ENCODE measurements at regions not wholly inside any gene's neighbourhood (a gene's known extent, or its start where the extent isn't known, plus 50 kb on each side); places are given as distances from the start of the nearest gene placed in this dataset.

DNA sequence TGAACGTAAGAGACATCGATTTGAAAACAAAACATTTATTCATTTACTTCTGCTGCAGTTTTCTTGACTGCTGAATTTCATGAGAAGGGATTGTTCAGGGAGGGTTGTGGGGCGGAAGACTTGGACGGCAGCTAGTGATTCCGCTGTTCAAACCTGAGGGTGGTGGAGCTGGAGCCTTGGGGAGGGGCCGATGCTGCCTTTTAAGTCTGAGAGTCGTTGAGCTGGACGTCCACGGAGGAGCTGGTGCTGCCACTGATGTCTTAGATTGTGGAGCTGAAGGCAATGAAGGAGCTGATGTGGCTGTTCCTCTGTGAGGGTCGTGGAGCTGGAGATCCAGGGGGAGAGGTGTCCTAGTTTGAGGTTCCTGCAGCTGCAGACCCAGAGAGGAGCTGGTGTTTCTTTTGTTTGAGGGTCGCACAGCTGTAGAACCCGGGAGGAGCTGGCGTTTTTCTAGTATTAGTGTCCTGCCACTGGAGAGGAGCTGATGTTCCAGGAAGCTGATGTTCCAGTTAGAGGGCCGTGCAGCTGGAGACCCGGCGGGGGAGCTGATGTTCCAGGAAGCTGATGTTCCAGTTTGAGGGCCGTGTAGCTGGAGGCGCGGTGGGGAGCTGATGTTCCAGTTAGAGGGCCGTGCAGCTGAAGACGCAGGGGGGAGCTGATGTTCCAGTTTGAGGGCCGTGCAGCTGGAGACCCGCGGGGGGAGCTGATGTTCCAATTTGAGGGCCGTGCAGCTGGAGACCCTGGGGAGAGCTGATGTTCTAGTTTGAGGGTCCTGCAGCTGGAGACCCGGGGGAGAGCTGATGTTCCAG lies 150.9 kb downstream of the RTP5 start:
- Histone ChIP-seq H3K9ac (ENCODE audit: low read length) (no peak overlapping the region), H3K27me3 (ENCODE audit: insufficient read depth, low read length) (peaks cover 42% of the 10 kb centered on the region), H3K36me3 (ENCODE audit: control insufficient read depth in 1 of 2, insufficient read depth in 2 of 2, low read length in 2 of 2) (no peaks in the 10 kb centered on the region), H3K9me2 (ENCODE audit: insufficient read depth) (no peaks in the 10 kb centered on the region), H3K4me2 (ENCODE audit: low read length) (no peak overlapping the region), H4K20me1 (ENCODE audit: insufficient read depth) (no peaks in the 10 kb centered on the region), H3K27ac (ENCODE audit: low read depth, low read length) (no peak overlapping the region), H3K79me2 (ENCODE audit: insufficient read depth, low read length) (no peaks in the 10 kb centered on the region), H3K4me1 (ENCODE audit: control insufficient read depth in 1 of 2, insufficient read depth in 2 of 2, low read length in 2 of 2) (no peaks in the 10 kb centered on the region), H3K4me3 (replicated peaks in 1 of 2; ENCODE audit: low read depth in 1 of 2, low read length in 2 of 2) (no peak overlapping the region), H2AFZ (ENCODE audit: low read depth, low read length, poor library complexity, severe bottlenecking) (no peak overlapping the region), H3K9me3 (ENCODE audit: control insufficient read depth in 1 of 2, insufficient read depth in 1 of 2, low read depth in 1 of 2, low read length in 2 of 2) (no peaks in the 10 kb centered on the region)
- CTCF ChIA-PET: no interaction called here
- POLR2A ChIA-PET: no interaction called here
- TF ChIP-seq RAD21 (IDR thresholded peaks at IDR 0.05; ENCODE audit: low read depth) (peak; percentile 42; the same call in 1 of the 2 replicates), SIN3A (IDR thresholded peaks at IDR 0.05; ENCODE audit: low read depth) (no peak)
- RAD21 ChIA-PET (ENCODE audit: low non-redundant PET in 1 of 2, low total read pairs in 2 of 2, uncharacterized antibody in 2 of 2, unreplicated experiment in 2 of 2): interaction anchor here in 1 of 2 experiments (0.8 kb wide), 1 partner anchor 70 kb away, joined by 3 read pairs; no protein-coding TSS in a partner anchor
- ATAC-seq (peak; percentile 42; the same call in 1 of the 2 replicates), DNase-seq (ENCODE audit: low read depth, low spot score) (no peak)
- BruUV-seq (replicated peaks): no TSS peak
- intact Hi-C loops (cut with micrococcal nuclease): no loop called here

DNA sequence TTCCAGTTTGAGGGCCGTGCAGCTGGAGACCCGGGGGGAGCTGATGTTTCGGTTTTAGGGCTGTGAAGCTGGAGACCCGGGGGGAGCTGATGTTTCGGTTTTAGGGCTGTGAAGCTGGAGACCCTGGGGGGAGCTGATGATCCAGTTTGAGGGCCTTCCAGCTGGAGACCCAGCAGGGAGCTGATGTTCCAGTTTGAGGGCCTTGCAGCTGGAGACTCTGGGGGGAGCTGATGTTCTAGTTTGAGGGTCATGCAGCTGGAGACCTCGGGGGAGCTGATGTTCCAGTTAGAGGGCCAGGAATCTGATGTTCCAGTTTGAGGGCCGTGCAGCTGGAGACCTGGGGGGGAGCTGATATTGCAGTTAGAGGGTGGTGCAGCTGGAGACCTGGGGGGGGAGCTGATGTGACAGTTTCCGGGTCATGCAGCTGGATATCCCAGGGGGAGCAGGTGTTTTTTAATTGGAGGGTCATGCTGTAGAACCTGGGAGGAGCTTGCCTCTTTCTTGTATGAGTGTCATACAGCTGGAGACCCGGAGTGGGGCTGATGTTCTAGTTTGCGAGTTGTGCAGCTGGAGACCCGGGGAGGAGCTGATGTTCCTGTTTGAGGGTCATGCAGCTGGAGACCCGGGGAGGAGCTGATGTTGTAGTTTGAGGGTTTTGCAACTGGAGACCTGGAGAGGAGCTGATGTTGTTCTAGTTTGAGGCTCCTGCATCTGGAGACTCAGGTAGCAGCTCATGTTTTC lies 153.2 kb downstream of the RTP5 start:
- Histone ChIP-seq H3K4me1 (ENCODE audit: control insufficient read depth in 1 of 2, insufficient read depth in 2 of 2, low read length in 2 of 2) (no peaks in the 10 kb centered on the region), H3K4me2 (ENCODE audit: low read length) (no peak overlapping the region)
- ATAC-seq: no peak

More for the DNA sequence above, 153.2 kb downstream of the RTP5 start:
- H3K79me2 ChIP-seq (ENCODE audit: insufficient read depth, low read length): no peaks in the 10 kb centered on the region
- H4K20me1 ChIP-seq (ENCODE audit: insufficient read depth): no peaks in the 10 kb centered on the region
- BruUV-seq (replicated peaks): no TSS peak
- H3K9ac ChIP-seq (ENCODE audit: low read length): no peak overlapping the region
- RAD21 ChIA-PET (ENCODE audit: low non-redundant PET in 1 of 2, low total read pairs in 2 of 2, uncharacterized antibody in 2 of 2, unreplicated experiment in 2 of 2): no interaction called here
- POLR2A ChIA-PET: interaction anchor here (0.6 kb wide), 1 partner anchor 304 kb away, joined by 5 read pairs; no protein-coding TSS in a partner anchor
- H3K4me3 ChIP-seq (replicated peaks in 1 of 2; ENCODE audit: low read depth in 1 of 2, low read length in 2 of 2): no peak overlapping the region
- H3K27me3 ChIP-seq (ENCODE audit: insufficient read depth, low read length): peaks cover 47% of the 10 kb centered on the region
- no peak overlapping the region for H2AFZ ChIP-seq (ENCODE audit: low read depth, low read length, poor library complexity, severe bottlenecking)
- no peaks in the 10 kb centered on the region for H3K9me2 ChIP-seq (ENCODE audit: insufficient read depth)
- DNase-seq (ENCODE audit: low read depth, low spot score): no peak
- no peaks in the 10 kb centered on the region for H3K9me3 ChIP-seq (ENCODE audit: control insufficient read depth in 1 of 2, insufficient read depth in 1 of 2, low read depth in 1 of 2, low read length in 2 of 2)
- no peak overlapping the region for H3K27ac ChIP-seq (ENCODE audit: low read depth, low read length)
- TF ChIP-seq EZH2phosphoT487 (IDR thresholded peaks at IDR 0.05; ENCODE audit: borderline replicate concordance) (no peak), CEBPB (IDR thresholded peaks at IDR 0.05; ENCODE audit: low read depth) (no peak), ZFX (IDR thresholded peaks at IDR 0.05) (no peak), ZBTB33 (IDR thresholded peaks at IDR 0.05; ENCODE audit: extremely low read depth, insufficient replicate concordance, low read length) (no peak), POLR2AphosphoS5 (IDR thresholded peaks at IDR 0.05; ENCODE audit: low read depth, low read length) (no peak), EZH2 (IDR thresholded peaks at IDR 0.05) (no peak), YY1 (IDR thresholded peaks at IDR 0.05; ENCODE audit: extremely low read depth, insufficient replicate concordance, low read depth, low read length) (no peak)
- TF ChIP-seq, protein P1, sequence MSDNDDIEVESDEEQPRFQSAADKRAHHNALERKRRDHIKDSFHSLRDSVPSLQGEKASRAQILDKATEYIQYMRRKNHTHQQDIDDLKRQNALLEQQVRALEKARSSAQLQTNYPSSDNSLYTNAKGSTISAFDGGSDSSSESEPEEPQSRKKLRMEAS (IDR thresholded peaks at IDR 0.05): no peak
- CTCF ChIA-PET: no interaction called here
- intact Hi-C loops (cut with micrococcal nuclease): no loop called here
- no peaks in the 10 kb centered on the region for H3K36me3 ChIP-seq (ENCODE audit: control insufficient read depth in 1 of 2, insufficient read depth in 2 of 2, low read length in 2 of 2)
